VCaP (cell line): ENCODE measurements at regions not wholly inside any gene's neighbourhood (a gene's known extent, or its start where the extent isn't known, plus 50 kb on each side); places are given as distances from the start of the nearest gene placed in this dataset.
A peak's percentile ranks its signal among the peaks of the same experiment; 100 is the strongest.

Experiments used
- H3K27ac ChIP-seq: fragments of 450-650 bp; 2 replicates; pipeline ENCODE4 v1.5.1; 2017
- TF ChIP-seq, protein P1 (sequence below): fragments of 450-650 bp; conservative IDR thresholded peaks from 2 replicates; pipeline ENCODE4 v1.5.1; 2017; ENCODE audit warnings: mild to moderate bottlenecking, moderate library complexity

DNA sequence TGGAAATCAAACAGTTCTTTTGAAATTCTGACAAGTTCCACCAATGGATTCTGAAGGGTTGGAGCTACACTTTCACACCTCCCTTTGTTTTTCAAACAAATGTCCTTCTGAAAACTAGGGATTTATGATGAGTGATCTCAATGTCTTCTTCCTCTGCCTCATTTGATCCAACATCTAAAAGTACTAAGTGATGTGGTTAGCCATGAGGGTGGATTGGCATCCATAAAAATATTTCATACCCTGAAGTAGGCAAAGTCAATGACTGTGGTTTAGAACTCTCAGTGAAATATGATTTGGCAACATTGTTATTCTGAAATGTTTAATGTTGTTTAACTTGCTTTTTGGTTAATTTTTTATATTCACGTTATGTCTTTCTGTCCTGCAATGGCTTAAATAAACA, 136.9 kb downstream of the MBL2 start:
- no peak overlapping the region for H3K27ac ChIP-seq
- TF ChIP-seq, protein P1, sequence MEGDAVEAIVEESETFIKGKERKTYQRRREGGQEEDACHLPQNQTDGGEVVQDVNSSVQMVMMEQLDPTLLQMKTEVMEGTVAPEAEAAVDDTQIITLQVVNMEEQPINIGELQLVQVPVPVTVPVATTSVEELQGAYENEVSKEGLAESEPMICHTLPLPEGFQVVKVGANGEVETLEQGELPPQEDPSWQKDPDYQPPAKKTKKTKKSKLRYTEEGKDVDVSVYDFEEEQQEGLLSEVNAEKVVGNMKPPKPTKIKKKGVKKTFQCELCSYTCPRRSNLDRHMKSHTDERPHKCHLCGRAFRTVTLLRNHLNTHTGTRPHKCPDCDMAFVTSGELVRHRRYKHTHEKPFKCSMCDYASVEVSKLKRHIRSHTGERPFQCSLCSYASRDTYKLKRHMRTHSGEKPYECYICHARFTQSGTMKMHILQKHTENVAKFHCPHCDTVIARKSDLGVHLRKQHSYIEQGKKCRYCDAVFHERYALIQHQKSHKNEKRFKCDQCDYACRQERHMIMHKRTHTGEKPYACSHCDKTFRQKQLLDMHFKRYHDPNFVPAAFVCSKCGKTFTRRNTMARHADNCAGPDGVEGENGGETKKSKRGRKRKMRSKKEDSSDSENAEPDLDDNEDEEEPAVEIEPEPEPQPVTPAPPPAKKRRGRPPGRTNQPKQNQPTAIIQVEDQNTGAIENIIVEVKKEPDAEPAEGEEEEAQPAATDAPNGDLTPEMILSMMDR = no peak

DNA sequence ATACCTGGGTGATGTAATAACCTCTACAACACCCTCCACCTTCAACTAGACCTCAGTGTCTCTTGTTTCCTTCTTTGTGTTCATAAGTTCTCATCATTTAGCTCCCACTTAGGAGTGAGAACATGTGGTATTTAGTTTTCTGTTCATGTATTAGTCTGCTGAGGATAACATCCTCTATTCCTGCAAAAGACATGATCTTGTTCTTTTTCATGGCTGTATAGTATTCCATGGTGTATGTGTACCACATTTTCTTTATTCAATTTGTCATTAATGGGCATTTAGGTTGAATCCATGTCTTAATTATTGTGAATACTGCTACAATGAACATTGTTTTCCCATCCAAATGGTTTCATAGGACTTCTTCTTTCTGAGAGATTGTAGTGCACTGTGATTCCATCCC, 135.7 kb downstream of the MBL2 start:
- TF ChIP-seq, protein P1 = no peak
- H3K27ac ChIP-seq = peak overlapping the region; percentile 38; the same call in 1 of the 2 replicates

DNA sequence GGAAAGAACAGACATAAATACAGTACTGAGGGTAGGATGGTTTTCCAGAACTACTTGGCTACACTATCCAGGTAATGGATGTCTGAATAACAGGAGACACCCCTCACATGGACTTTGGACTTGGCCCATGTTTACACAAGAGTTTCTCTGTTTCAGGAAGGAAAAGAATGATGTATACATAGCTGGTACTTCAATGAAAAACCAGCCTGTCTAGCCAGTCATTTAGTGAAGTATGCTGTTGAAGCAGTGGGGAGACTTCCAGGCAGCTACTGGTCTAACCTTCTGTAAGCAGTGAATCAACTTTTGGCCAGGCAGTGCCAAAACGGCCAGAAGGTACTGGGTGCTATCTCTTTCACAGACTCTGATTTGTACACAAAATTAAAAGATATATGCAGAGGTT, 135.0 kb downstream of the MBL2 start:
- peak overlapping the region; percentile 38 for H3K27ac ChIP-seq
- TF ChIP-seq, protein P1 = no peak

DNA sequence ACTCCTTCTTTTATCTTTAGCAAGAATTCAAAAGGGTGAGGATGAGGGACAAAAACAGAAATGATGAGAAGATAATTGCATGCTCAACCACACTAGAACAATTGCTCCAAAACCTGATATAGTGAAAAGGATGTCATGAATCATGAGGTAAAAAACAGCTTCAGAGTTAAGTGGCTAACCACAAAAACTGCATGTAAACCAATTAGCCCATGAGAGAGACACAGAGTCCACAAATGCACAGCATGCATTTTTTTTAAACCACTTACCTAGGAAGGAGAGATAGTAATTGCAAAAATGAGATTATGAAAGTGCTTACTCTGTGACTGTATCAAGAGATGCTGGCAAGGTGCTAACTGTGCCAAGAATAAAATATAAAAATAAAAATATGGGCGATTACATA, 132.9 kb downstream of the MBL2 start:
- no peak overlapping the region for H3K27ac ChIP-seq
- TF ChIP-seq, protein P1 = no peak

DNA sequence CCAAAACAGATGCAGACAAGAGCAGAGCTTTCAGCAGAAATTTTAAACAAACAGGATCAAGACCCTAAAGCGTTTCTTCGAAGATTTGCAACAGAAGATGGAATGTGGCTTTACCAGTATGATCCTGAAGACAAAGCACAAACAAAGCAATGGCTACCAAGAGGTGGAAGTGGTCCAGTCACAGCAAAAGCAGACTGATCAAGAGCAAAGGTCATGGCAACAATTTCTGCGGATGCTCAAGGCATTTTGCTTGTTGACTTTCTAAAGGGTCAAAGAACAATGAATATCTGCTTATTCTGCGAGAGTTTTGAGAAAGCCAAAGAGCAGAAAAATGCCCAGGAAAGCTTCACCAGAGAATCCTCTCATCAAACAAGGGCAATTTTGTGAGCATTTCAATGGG, 130.4 kb downstream of the MBL2 start:
- no peak overlapping the region for H3K27ac ChIP-seq
- TF ChIP-seq, protein P1 = no peak

DNA sequence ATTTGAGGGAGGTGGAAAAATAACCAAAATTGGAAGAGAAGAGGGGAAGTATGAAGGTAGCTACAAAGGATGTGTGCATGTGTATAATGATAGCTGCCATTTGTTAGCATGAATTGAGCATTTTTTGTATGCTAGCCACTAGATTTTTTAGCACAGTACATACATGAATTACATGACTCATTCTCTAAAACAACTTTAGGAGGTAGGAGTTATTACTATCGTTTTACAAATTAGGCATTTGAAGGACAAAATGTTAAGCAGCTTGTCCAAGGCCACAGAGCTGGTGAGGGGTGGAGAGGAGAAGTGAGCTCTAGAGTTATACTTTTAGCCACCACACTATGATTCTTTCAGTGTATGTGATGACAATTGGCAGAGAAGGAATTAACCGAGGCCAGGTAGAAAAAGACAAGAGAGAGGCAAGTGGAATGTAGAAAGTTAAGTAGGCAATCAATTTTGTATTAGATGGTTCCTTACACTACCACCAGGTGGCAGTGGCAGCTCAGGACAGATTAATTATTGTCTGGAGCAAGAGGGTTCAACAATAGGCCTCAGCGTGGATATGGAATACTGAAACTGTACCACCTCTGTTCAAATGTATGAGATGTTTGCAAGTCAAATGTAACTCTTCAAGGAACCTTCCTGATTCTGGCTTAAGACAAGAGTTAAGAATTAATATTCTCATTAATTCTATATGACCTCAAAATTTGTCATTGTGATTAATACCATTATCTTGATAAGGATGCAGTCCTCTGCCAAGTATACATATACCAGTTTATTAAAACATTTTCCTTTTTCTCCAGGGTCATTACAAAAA, 128.0 kb downstream of the MBL2 start:
- H3K27ac ChIP-seq = no peak overlapping the region
- TF ChIP-seq, protein P1 = peak; percentile 85

DNA sequence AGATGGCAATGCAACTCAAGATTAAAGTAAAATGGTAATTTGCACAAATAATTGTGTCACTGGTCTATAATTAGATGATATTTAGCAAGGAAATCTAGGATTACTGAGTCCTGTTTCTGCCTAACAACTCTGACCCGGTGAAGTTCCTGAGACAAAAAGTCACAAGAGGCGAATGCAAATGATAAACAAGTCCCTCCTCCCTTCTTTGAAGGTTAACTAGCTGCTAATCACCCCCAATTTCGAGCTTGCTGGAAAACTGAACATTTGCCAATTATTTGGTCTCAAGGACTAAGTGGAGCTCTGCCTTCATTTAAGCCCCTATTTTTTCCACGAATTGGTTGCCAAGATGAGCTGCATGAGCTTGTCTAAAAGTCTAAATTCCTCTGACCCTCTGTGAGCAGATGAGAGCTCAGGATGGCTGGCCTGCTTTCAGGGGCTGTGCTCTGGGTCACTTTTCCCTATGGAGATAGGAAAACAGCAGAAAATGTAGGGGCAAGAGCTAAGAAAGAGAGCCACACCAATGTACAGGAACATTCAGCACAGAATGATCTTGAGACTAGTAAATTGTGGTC, 127.3 kb downstream of the MBL2 start:
- H3K27ac ChIP-seq = no peak overlapping the region
- TF ChIP-seq, protein P1 = no peak
